ENCODE measurements at regions not wholly inside any gene's neighbourhood (a gene's known extent, or its start where the extent isn't known, plus 50 kb on each side); places are given as distances from the start of the nearest gene placed in this dataset.

GRCh38 chr18:76553715-76554546, 58.9 kb upstream of the ZNF516 start:
- no peaks in the 10 kb centered on the region for H3K36me3 Mint-ChIP-seq (ENCODE audit: insufficient read depth in 1 of 3, low read depth in 3 of 3)
- Histone ChIP-seq H4K5ac (ENCODE audit: insufficient read length, low read depth, low read length) (no peak overlapping the region), H3T11ph (ENCODE audit: low read length) (no peak overlapping the region), H3K9ac (ENCODE audit: extremely low read depth, insufficient read length, low read length) (no peak overlapping the region), H3K23ac (ENCODE audit: insufficient read length, low read depth, low read length) (no peak overlapping the region), H3K18ac (ENCODE audit: insufficient read length, low read depth, low read length) (no peak overlapping the region), H3K79me2 (ENCODE audit: insufficient read depth, low read length) (no peaks in the 10 kb centered on the region), H4K8ac (replicated peaks; ENCODE audit: insufficient read length, low read depth, low read length) (no peak overlapping the region), H3K23me2 (ENCODE audit: insufficient read length, low read depth, low read length, poor library complexity, severe bottlenecking) (no peaks in the 10 kb centered on the region), H3K27ac (ENCODE audit: insufficient read length, low read depth, low read length) (no peak overlapping the region), H3K79me1 (ENCODE audit: insufficient read depth, low read depth, low read length, poor library complexity, severe bottlenecking) (no peaks in the 10 kb centered on the region), H3K4me2 (ENCODE audit: insufficient read depth, insufficient read length, low read length) (no peak overlapping the region), H2BK20ac (ENCODE audit: low read depth, low read length, poor library complexity, severe bottlenecking) (no peak overlapping the region), H2BK12ac (ENCODE audit: insufficient read length, low read depth, low read length) (no peak overlapping the region), H3K9me3 (ENCODE audit: control insufficient read depth, low read depth, low read length) (no peaks in the 10 kb centered on the region), H3K56ac (ENCODE audit: insufficient read length, low read depth, low read length) (no peak overlapping the region), H2BK120ac (ENCODE audit: low read depth, low read length, poor library complexity, severe bottlenecking) (no peak overlapping the region), H2AK5ac (ENCODE audit: insufficient read length, low read length) (no peak overlapping the region), H3K4me1 (ENCODE audit: insufficient read depth, low read length) (no peaks in the 10 kb centered on the region), H3K27me3 (ENCODE audit: insufficient read depth, low read length) (no peaks in the 10 kb centered on the region), H4K20me1 (ENCODE audit: control insufficient read depth, insufficient read depth, insufficient read length) (no peaks in the 10 kb centered on the region), H3K4ac (ENCODE audit: low read depth, low read length) (no peak overlapping the region), H2AFZ (ENCODE audit: low read length) (no peak overlapping the region), H3K14ac (ENCODE audit: insufficient read depth, low read length) (no peak overlapping the region), H2BK15ac (ENCODE audit: low read depth, low read length) (no peak overlapping the region), H4K91ac (ENCODE audit: insufficient read length, low read depth, low read length) (no peak overlapping the region), H2BK5ac (ENCODE audit: insufficient read length, low read length) (no peak overlapping the region)
- no peak overlapping the region for H3K27ac Mint-ChIP-seq
- no peak for DNase-seq
- no CpG with 5 or more reads among the region's 5 CpGs for WGBS (ENCODE audit: extremely low coverage, insufficient read length, low lambda C conversion rate)
- H3K27me3 Mint-ChIP-seq (ENCODE audit: low read depth) = peaks cover 7% of the 10 kb centered on the region
- peaks cover 0 to 1% of the 10 kb centered on the region in 2 experiments; a peak in 2 of 5 replicates for H3K9me3 Mint-ChIP-seq
- no peak for TF ChIP-seq CTCF (conservative IDR thresholded peaks at IDR 0.05)
- no peak overlapping the region for H3K4me3 Mint-ChIP-seq
- peaks cover 2% of the 10 kb centered on the region in 2 experiments for H3K4me1 Mint-ChIP-seq
